ENCODE measurements at regions not wholly inside any gene's neighbourhood (a gene's known extent, or its start where the extent isn't known, plus 50 kb on each side); places are given as distances from the start of the nearest gene placed in this dataset.
"Not testable (repeated sequence)": the region's sequence is repeated elsewhere in the genome, so short reads cannot be mapped to it uniquely, and the experiment has no call there.

DNA sequence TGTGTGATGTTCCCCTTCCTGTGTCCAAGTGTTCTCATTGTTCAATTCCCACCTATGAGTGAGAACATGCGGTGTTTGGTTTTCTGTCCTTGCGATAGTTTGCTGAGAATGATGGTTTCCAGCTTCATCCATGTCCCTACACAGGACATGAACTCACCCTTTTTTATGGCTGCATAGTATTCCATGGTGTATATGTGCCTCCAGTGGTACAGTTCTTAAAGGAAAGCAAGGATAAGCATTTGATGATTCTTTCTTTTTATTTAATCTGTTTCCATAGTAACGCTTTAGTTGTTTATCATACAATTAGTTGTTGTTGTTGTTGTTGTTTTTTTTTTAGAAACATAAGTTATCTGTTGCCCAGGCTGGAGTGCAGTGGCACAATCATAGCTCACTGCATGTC, 133.1 kb downstream of the TSEN15 start:
- not testable (repeated sequence) for DNase-seq

- no peak for DNase-seq
Observed at GRCh38 chr1:184185347-184185746, 133.8 kb downstream of the TSEN15 start.

DNA sequence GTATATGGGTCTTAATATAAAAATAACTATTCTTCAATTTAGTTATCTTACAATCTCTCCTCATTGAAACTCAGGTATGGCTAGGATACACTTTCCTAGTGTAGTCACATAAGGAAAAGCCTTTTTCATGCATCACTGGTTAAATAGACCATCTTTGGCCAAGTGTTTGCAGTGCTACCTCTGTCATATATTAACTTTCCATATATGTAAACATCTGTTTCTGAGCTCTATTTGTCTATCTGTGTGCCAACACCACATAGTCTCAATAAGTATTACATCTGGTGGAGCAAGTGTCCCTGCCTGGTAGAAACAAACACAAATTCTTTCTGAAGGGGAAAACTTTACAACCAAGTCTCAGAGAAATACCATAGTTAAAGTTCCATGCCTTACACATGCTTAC, 134.6 kb downstream of the TSEN15 start:
- DNase-seq: no peak

GRCh38 chr1:184187097-184187496, 135.6 kb downstream of the TSEN15 start:
- no peak for DNase-seq

GRCh38 chr1:184188037-184188436, 136.5 kb downstream of the TSEN15 start:
- no peak for DNase-seq

GRCh38 chr1:184189361-184189760, 137.8 kb downstream of the TSEN15 start:
- no peak for DNase-seq

GRCh38 chr1:184190616-184191015, 139.1 kb downstream of the TSEN15 start:
- DNase-seq: no peak

GRCh38 chr1:184191181-184191621, 139.7 kb downstream of the TSEN15 start:
- no peak for DNase-seq

- no peak for DNase-seq
Observed at GRCh38 chr1:184192796-184193195, 141.3 kb downstream of the TSEN15 start.

DNA sequence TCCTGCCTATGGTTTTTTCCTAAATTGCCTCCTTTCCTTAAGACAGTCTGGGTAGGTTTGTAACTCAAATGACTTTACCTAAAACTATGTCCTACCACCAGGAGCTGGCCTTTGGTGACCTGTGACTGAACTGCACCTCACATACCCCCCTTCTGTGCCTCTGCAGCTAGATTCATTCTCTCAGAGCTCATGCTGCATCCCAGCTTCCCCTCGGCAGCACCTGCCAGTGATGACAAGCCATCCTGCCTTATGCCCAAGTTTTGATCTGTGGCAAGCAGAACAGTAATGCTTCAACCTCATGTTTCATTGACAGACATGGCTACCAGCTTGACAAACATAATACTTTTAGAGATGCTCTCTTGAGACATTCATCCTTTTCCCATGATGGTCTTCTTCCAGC, 141.9 kb downstream of the TSEN15 start:
- DNase-seq: no peak

GRCh38 chr1:184194236-184194635, 142.7 kb downstream of the TSEN15 start:
- no peak for DNase-seq

GRCh38 chr1:184195722-184196121, 144.2 kb downstream of the TSEN15 start:
- DNase-seq: not testable (repeated sequence)

DNA sequence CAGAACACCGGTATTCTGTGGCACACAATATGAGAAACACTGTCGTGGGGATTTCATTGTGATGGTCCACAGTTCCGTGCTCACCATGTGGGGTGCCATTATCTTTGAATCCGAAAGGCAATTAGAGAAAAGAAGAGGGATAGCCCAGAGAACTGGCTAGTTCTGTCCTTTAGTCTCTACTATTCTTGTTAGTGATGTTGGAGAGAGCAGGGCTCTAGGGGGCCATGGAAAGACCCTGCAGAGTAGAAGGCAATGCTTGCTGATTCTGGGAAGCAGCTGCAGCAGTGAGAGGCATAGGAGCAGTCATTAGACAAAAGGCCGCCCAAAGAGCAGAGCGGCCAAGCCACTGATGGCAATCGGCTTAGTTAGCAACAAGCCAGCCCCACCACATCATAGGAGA, 146.3 kb downstream of the TSEN15 start:
- no peak for DNase-seq

- DNase-seq: no peak
Observed at GRCh38 chr1:184199036-184199435, 147.5 kb downstream of the TSEN15 start.

DNA sequence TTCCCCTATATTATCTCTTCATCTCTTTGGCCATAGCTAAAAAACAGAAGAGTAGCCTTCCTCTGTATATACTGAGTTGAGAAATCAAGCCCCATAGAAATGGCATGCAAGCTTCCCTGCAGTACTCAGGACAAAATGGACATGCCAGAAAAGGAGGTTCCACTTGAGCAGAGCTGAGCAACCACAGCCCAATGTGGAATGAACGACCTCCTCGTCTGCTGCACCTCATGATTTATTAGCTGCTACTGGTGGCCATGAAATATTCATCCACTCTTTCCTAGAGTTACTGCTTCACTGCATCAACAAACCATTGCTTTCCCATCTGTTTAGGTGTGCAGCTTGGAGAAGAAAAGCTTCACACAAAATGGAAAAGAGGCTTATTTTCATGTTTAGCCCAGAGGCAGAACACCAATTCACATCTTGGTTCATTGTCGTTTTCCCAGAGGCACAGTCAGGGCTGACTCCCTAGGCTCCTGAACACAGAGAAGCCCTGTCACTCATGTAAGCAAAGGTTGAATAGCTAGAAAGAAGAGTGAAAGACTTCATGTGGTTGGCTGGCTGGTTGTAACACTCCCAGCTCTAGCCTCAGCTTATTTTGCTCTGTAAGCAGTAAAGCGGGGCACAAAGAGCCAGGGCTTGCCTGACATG, 148.0 kb downstream of the TSEN15 start:
- DNase-seq: no peak

GRCh38 chr1:184208622-184209021, 157.1 kb downstream of the TSEN15 start:
- no peak for DNase-seq

DNA sequence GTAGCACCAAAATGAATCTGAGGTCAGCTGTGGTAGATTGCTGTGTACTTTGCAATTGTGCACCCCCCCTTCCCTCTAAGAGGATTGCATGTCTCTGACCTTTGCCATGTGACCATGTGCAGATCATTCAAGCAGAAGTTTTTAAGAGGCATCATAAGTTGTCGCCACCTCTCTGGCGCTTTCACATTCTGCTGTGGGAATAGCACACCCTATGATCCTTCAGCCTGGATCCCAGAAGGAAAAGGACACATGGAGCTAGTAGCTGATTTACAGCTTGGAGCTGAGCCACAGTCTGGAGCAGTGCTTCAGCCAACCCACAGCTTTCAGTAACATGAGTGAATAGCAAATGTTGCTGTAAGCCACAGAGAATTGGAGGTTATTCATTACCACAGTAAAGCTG, 158.5 kb downstream of the TSEN15 start:
- DNase-seq: no peak

DNA sequence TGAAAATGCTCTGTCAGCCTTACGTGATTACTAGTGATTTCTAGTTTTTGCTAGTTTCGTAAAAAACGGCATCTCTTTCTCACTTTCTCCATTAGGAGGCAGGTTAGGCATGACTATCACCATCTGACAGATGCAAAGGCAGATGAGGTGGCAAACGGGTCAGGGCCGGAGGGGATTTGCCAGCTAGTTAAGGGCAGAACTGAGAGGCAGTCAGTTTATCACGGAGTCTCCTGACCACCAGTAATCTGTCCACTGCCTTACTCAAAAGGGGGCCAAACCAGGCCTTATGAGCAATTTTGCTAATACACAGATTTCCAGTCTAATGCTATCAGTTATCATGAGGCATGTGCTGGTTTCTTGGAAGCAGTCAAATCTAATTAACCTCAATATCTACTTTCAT, 159.3 kb downstream of the TSEN15 start:
- no peak for DNase-seq

- DNase-seq: no peak
Observed at GRCh38 chr1:184212649-184213314, 161.3 kb downstream of the TSEN15 start.

DNA sequence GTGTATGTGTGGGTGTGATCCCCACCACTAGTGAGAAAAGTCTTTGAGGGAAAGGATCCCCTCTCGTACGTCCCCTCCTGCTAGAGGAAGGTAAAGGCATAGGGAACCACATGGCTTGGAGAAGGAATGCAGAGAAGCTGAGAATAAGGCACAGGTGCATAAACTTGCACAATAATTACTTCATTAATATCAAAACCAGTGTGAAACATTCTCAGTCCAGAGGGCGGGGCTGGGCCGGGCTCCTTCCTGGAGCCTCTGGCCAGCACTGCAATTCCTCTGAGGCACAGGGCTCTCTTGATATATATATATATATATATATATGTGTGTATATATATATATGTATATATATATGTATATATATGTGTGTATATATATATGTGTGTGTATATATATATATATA, 162.6 kb downstream of the TSEN15 start:
- no peak for DNase-seq

DNA sequence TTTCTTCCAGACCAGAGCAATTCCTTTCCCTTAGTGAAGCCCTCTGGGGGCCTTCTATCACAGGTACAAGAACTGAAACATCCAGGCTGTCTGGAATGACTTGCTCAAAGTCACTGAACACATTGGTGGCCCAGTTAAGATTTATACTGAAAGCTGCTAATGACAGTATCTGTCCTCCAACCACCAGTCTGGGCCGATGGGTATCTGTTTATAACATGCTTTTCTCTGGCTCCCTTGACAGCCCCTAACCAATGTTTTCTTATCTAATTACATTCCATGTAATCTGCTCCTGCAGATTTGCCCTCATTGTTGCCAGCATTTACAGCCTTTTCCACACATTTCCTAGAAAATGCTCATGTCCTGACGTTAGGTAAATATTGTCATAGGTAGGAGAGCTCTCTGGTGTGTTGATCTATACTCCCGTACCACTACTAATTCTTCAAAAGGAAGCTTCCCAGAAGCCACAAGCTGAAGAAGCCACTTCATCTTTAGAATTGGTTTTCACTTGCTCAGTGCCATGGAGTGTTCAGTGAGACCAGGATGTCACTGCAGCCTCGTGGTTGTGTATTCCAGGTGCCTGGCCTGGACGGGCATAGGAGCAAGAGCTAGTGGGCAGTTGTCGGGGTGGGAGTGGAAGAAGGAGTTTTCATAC, 163.9 kb downstream of the TSEN15 start:
- DNase-seq: no peak

- DNase-seq: no peak
Observed at GRCh38 chr1:184218458-184219075, 167.0 kb downstream of the TSEN15 start.

DNA sequence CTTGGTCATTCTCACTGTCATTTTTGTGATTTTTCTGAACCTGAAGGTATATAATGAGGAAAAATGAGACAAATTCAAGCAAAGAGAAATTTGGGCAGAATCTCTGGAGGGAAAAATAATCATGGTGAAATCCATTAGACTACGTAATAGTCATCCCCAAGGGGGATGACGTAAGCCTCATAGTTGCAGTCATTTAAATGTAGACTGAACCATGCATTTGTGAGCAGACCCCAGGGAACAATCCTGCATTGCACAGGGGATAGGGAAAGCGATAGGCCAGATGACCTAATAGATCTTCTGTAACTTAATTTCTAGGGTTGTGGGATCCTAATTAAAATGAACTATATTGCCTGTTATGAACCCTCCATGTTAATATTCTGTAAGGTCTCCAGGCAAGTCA, 167.4 kb upstream of the C1orf21 start:
- no peak for DNase-seq

- DNase-seq: no peak
Observed at GRCh38 chr1:184219883-184220282, 166.9 kb upstream of the C1orf21 start.

All from stimulated activated CD4-positive, alpha-beta T cell treated with anti-CD3 and anti-CD28 coated beads, Interleukin-4, amount 100 ng/mL, for 4 hours (primary cell).